Renal cortical epithelial cell (primary cell): ENCODE measurements at regions not wholly inside any gene's neighbourhood (a gene's known extent, or its start where the extent isn't known, plus 50 kb on each side); places are given as distances from the start of the nearest gene placed in this dataset.

Experiments used
- DNase-seq: peaks from one replicate; pipeline ENCODE4 v3.0.0-alpha.2; 2011; ENCODE audit warnings: low read depth

DNA sequence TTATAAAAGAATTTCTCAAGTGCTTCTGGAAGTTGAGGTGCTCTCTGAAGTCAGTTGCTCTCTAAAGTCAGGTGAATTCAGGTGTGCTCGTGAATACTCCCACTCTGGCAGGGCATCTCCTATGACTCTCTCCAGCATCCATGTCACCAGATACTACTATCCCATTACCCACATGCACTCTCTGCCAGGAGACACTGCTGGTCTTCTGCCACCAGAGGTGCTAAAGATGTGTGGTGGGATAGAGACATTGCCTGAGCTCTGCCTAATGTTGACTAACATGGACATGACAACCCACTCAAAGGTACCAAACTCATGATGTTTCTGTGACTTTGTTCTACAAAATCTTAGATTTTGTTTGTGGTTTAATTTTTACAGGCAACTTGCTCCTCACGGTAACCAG, 106.4 kb upstream of the HNRNPA3 start:
- DNase-seq, result no peak

DNA sequence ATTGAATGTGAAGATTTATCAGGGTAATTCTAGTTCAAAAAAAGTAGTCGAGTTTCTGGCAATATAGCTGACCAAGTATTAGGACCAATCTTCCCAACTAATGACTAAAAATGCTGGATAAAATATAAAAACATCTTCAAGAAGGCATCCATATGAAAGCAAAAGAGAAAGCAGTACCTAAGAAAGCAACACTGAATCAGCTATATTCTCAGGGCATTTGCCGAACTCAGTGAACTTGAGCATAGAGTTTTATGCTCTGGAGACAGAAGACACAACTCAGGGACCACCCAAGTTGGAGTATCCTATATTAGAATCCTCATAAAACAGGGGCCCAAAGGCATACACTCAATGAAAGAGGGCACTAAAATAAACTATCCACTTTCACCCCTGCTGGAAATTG, 103.7 kb upstream of the HNRNPA3 start:
- DNase-seq, result no peak

DNA sequence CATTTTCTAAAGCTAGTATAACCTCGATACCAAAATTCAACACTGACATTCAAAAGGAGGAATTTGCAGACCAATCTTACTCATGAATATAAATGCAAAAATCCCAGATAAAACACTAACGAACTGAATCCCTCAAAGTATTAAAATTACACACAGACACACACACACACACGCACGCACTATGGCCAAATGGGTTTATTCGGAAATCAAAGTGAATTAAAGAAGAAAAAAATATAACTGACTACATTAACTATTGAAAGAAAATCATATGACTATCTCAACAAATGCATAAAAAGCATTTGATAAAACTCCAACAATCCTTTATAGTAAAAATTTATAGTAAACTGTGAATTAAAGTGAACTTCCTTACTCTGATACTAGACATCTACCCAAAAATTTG, 97.9 kb upstream of the HNRNPA3 start:
- DNase-seq, result no peak

DNA sequence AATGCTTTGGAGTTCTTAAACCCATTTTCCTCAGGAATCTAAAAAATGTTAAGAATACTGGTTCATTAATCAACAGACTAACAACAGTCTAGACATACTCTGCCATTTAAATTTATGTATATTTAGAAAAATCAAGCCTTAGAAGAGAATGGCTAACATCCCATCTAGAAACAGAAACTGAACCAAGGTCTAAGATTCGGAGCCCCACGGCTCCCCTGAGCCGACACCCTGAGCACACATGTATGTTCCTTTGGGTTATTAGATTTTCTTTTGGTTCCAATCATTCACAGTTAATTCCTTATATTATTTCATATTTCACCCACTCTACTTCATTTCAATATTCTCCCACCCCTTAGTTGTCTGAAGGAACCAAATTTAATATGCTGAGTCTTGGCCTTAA, 94.8 kb upstream of the HNRNPA3 start:
- DNase-seq, result no peak

DNA sequence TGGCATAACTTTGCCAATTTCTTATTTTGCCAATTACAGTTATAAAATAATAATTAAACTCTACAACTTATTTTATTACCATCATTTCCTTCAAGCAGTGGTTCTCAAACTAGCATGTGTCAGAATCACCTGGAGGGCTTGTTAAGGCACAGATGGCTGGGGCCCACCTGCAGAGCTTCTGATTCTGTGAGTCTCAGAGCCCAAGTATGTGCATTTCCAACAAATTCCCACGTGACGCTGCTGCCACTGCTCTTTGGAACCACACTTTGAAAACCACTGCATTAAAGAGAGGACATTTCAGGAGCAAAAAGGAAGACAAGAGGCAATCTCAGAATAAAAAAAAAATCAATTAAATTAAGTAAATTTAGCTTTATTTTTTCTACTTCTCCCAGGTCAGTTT, 94.0 kb upstream of the HNRNPA3 start:
- DNase-seq, result peak; percentile 9

DNA sequence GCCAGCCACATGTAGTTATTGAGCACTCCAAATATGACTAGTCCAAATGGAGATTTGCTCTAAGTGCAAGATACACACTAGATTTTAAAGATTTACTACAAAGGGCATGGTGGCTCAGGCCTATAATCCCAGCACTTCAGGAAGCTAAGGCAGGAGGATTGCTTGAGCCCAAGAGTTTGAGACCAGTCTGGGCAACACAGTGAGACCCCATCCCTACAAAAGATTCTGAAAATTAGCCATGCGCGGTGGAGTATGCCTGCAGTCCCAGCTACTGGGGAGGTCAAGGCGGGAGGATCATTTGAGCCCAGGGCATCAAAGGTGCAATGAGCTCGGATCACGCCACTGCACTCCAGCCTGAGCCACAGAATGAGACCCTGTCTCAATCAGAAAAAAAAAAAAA, 93.5 kb upstream of the HNRNPA3 start:
- DNase-seq, result no peak

DNA sequence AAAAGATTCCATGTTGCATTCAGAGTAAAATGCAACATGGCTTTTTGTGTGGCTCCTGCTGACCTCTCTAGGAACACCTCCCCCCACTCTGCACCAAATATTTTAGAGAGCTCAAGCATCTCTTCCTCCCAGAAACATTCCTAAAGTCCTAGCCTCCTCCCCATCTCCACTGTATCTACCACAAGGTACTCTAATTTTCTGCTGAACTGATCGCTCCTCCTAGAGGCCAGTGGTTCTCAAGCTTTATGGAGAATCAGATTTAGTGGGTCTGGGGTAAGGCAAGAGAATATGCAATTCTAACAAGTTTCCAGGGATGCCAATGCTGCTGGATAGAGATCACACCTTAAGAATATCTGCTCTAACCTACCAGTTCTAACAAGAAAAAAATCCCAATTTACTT, 89.5 kb upstream of the HNRNPA3 start:
- no peak for DNase-seq

DNA sequence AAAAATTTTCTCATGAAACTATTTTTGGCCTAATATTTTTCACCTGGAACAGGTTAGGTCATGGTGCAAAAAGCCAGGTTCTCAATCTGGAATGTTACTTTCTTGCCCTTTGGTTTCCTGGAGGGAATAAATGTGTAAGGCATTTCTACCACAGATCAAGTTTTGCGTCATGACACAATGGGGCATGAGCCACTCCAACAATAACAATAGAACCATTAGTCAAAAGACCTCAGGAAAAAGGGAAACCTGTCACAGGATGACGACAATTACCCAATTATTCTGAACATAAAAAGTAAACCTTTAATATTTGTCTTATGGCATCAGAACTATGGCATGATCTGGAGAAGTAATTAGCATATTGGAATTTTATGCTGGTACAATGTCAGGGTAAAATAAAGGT, 88.2 kb upstream of the HNRNPA3 start:
- peak; percentile 7 for DNase-seq

DNA sequence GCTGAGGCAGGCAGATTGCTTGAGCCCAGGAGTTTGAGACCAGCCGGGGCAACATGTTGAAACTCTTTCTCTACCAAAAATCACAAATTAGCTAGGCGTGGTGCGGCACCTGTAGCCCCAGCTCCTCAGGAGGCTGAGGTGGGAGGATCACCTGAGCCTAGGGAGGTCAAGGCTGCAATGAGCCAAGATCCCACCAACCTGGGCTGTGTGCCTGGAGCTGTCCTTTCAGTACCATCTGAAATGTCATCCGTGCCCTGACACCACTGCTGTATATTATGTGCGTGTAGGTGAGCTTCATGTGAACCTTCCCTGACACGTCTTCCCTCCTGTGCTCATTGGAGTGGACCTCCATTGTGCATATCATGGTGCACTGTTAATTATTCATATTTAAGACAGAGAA, 84.8 kb upstream of the HNRNPA3 start:
- DNase-seq, result no peak

DNA sequence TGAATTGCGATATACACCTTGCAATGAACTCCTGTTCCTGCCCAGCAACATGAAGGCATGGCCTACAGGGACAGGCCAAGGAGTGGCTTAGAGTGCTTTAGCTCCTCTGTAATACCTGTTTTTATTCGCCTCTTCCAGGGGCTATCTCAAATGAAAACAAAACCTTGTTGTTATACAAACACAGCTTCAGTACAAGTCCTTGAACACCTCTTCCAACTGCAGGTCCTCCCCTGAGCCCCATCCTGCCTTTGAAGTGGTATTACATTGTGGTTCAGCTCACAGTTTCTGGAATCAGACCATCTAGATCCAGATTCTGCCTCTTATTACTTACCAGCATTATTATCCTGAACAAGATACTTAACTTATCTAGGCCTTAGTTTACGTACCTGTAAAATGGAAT, 83.0 kb upstream of the HNRNPA3 start:
- no peak for DNase-seq

DNA sequence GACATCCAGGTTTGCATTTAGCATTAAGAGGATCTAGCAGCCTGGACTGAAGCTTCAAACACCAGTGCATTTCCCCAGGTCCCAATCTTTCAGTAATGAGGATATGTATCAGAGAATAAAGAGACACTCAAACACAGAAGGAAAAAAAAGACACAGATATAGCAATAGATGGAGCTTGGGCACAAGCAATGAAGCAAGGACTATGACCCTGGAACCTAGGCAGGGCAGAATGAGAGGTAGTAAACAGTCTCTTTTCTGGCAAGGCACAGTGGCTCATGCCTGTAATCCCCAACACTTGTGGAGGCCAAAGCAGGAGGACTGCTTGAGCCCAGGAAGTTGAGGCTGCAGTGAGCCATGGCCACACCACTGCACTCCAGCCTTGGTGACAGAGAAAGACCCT, 80.7 kb upstream of the HNRNPA3 start:
- no peak for DNase-seq

DNA sequence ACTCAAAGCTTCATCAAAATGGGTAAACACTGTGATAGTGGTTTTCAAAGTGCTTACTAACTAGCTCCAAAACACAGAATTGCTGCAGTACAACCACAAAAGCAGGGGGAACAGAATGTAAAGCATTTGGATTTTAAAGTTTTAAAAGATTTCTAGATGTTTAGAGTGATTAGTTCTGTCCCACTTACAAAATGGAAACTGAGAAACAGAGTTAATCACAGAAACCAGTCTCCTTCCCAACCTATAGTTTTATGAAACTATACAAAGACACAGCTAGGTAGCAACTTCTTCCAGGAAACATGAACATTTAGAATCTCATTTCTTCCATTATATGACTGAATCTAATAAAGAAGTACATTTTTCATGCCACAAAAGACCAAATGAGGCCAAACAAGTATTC, 73.8 kb upstream of the HNRNPA3 start:
- no peak for DNase-seq

DNA sequence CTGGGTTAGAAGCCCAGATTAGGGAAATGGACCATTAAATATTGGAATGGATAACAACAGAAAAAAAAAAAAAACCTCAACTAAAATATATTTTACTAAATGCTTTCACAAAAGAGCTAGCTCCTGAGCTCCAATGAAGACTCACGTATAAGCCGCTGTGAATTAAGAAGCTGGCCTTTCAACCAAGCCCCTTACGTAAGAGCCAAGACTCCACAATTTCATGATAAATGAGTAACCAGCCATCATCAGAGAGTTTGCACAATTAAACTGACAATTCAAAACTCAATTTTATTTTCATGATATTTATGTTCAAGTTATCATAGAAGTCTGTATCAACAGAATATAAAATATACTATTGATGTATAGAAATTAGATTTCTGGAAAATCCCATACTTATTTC, 70.7 kb upstream of the HNRNPA3 start:
- peak; percentile 32 for DNase-seq

DNA sequence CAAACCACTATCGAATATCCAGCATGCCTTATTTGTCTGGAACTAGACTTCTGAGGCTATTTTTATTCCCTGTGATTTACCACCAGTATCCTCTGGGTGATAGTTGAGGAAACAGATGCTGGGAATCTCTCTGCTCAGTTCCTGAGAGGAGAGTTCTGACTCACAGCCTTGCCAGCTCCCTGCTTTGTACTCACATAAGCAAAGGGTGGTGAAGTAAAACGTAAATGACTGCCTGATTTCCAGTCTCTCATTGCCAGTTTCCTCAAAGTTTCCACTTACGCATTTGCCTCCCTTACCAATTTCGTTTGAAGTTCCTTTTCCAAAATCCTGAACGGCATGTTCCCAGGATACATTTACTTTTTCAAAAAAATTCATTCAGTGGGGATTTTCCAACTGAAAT, 69.2 kb upstream of the HNRNPA3 start:
- peak; percentile 89 for DNase-seq

DNA sequence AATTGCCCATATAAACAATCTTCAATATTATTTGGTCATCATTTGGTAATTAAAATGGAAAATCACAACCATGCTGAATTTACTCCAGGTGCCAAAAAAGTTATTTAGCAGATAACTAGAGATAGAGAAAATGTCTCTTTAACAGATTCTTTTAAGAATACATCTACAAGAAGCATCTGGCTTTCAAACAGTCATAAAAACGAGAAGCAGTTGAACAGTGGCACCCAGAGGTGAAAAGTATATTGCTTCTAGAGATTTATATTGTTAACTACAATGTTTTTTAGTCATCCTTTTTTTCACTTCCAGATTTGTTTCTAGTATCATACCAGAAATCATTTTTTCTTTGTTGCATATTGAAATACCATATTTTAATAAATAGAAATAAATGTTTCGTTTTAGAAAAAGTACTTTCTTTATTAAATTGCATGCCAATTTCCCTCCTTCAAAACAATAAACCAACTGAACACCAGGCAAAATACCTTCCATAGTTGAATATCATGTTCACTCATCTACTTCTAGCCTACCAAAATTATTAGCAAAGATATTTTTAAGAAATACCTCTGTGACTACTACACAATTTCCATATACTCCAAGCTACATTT, 65.4 kb upstream of the HNRNPA3 start:
- peak; percentile 75 for DNase-seq

DNA sequence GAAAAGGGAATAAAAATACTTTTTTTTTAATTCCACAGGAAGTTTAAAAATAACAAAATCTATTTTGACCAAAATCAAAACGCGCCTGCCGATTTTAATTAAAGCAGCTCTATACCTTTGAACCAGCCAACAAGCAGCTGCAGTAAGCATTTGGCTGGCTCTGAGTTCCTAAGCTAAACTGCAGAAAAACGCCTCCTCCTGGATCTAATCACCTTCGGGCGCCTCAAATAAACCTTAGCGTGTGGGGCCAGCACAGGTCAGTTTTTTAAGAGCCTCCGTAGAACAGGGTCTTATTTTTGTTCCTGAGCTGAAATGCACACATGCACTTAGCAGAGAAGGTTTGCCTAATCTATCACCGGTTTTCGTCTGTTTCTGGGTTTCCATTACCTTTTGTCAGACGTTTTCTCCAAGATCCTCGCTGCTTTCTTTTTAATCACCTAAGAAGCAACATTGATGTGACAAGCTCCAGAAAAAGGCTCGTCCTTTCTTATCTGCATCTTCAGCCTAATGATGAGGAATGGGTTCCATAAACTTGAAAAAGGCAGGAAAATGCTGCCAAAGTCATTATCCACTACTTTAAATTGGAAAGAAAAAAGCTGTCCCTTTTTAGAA, 64.7 kb upstream of the HNRNPA3 start:
- no peak for DNase-seq

DNA sequence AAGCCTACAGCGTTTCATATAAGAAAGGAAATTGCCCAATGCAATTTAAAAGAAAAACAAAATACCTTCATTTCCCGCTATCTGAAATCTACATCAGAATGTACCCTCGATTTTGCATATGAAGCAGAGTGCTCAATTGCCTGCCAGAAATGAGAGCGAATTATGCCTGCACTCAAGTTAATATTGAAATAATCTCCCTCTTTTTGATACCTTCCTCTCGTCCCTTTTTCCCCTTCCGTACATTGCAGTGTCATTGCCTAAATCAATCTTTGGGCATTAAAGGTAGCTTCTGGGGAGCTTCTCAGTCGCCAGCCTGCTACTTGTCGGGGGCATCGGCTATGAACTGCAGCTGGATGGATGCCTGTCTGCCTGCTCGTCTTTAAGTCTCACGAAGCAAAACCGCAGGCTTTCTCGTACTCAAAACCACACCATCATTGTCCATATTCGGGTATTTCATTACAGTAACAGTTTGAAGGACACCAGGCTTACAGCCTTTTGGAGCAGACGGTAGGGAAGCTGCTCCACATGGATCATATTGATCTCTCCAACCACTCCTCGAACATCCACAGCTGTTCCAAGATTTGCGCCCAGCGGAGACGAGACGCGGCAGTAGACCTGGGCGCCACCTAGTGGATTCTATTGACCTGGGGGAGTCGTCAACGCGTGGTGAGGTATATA, 64.0 kb upstream of the HNRNPA3 start:
- DNase-seq, result peak; percentile 48

DNA sequence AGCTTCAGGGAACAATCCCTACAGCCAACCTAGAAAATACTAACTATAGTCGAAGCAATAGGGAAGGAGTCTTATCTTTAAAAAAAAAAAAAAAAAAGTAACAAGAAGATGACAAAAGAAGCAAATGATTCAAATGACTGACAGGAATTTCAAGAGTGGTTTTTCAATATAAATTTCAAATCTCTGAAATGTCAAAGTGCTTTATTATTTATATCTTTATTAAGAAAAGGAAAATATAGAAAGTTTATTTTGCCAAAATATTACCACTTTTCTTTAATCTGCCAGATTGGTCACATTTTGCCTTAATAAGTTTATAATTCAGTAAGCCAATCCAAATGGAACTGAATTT, 63.5 kb upstream of the HNRNPA3 start:
- DNase-seq, result no peak

DNA sequence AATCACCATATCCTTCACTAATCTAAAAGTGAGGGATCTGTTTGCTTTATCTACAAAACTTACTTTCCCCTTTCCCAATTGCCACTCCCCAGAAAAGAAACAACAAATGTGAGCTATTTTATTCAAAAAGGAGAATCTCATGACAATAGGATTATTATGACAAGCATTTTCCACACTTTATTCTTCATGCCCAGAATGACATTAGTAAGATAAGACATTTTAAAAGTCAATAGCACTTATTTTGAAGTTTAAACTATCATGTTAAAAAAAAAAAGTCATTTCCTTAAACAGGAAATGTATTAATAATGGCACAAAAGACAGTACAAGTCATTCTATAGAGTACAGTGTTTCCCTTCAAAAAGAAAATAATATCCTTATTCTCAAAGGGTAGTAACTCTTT, 58.8 kb upstream of the HNRNPA3 start:
- DNase-seq, result no peak

DNA sequence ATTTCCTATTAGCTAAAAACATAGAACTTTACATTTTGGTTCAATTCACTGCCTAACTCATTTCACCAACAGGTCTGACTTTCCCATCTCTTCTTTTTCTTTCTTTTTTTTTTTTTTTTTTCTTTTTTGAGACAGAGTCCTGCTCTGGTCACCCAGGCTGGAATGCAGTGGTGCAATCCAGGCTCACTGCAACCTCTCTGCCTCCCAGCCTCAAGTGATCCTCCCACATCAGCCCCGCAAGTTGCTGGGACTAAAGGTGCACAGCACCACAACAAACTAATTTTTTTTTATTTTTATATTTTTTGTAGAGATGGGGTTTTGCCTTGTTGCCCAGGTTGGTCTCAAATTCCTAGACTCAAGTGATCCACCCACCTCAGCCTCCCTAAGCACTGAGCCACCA, 57.8 kb upstream of the HNRNPA3 start:
- DNase-seq, result no peak

DNA sequence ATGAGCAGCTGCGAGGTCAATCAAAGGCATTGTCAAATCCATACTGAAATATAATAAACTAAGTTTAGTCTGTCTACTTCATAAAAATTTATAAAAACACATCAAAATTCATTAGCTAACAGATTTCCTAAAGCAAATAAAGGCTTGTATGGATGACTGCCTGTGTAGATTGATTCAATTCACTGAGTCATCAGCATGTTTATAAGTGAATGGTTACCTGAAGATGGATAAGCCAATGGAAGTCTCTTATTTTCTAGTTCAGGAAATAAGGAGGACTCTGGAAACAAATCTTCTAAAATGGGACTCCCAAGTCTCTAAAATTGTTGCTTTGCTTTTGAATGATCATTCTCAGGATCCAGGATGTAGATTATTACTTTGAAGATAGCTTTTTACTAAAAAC, 57.0 kb upstream of the HNRNPA3 start:
- peak; percentile 79 for DNase-seq

DNA sequence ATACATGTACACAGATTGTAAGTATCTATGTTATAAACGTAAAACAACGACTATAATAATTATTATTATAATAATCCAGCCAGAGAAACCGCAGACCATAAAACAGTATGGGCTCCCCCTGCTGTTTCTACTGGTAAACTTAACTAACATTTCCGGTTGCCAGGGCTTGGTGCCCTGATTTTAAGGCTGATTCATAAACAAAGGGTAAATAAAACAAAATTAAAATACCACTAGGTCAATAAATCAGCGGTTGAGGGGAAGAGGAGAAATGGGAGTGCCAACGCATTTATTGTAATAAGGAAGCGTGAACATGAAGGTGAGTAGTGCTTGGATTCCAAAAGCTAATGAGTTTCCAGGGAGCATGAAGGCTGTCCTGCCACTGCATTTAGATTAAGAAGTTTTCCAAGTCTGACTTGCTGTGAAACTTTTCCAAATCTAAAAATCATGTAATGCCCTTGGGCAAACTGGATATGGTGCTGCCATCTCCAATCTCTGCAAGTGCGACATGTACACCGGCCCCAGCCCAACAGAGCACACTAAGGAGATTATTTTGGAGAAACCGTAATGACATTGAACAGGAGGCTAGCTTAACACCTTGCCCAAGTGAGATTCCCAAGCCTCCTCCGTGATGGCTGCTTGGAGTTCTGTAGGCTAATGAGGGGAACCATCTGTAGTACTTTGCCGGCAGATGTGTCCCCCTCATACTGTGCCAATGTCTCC, 50.7 kb upstream of the HNRNPA3 start:
- peak; percentile 59 for DNase-seq
